ENCODE measurements at regions not wholly inside any gene's neighbourhood (a gene's known extent, or its start where the extent isn't known, plus 50 kb on each side); places are given as distances from the start of the nearest gene placed in this dataset.

- DNase-seq, result no peak
These were observed 143.4 kb upstream of the RPS6KA2 start for GRCh38 chr6:166770216-166771116.

- no peak for DNase-seq
These were observed 142.6 kb upstream of the RPS6KA2 start for GRCh38 chr6:166769648-166770047.

GRCh38 chr6:166768761-166769160, 141.7 kb upstream of the RPS6KA2 start:
- no peak for DNase-seq

GRCh38 chr6:166767230-166767629, 140.2 kb upstream of the RPS6KA2 start:
- DNase-seq, result no peak

GRCh38 chr6:166766769-166767168, 139.7 kb upstream of the RPS6KA2 start:
- no peak for DNase-seq

GRCh38 chr6:166765234-166765541, 138.1 kb upstream of the RPS6KA2 start:
- DNase-seq, result no peak

GRCh38 chr6:166764473-166765233, 137.6 kb upstream of the RPS6KA2 start:
- no peak for DNase-seq

- DNase-seq, result no peak
These were observed 136.8 kb upstream of the RPS6KA2 start for GRCh38 chr6:166763606-166764472.

- DNase-seq, result no peak
These were observed 134.8 kb upstream of the RPS6KA2 start for GRCh38 chr6:166761801-166762200.

GRCh38 chr6:166760288-166760687, 133.2 kb upstream of the RPS6KA2 start:
- DNase-seq, result peak in 1 of 2 donors; percentile 44

- DNase-seq, result no peak
These were observed 131.2 kb upstream of the RPS6KA2 start for GRCh38 chr6:166758136-166758704.

- no peak for DNase-seq
These were observed 130.4 kb upstream of the RPS6KA2 start for GRCh38 chr6:166757232-166758135.

GRCh38 chr6:166754218-166755030, 127.4 kb upstream of the RPS6KA2 start:
- DNase-seq, result no peak

GRCh38 chr6:166752928-166753721, 126.1 kb upstream of the RPS6KA2 start:
- DNase-seq, result no peak

- DNase-seq, result no peak
These were observed 125.0 kb upstream of the RPS6KA2 start for GRCh38 chr6:166752097-166752496.

- peak in 1 of 2 donors; percentile 19 for DNase-seq
These were observed 124.1 kb upstream of the RPS6KA2 start for GRCh38 chr6:166751051-166751595.

GRCh38 chr6:166750108-166750793, 123.2 kb upstream of the RPS6KA2 start:
- no peak for DNase-seq

GRCh38 chr6:166749666-166750065, 122.6 kb upstream of the RPS6KA2 start:
- no peak for DNase-seq

All from CD4-positive, alpha-beta T cell treated with Interferon alpha-2 for 1 hour (primary cell).